ENCODE measurements at regions not wholly inside any gene's neighbourhood (a gene's known extent, or its start where the extent isn't known, plus 50 kb on each side); places are given as distances from the start of the nearest gene placed in this dataset.
"Not testable (repeated sequence)": the region's sequence is repeated elsewhere in the genome, so short reads cannot be mapped to it uniquely, and the experiment has no call there.

DNA sequence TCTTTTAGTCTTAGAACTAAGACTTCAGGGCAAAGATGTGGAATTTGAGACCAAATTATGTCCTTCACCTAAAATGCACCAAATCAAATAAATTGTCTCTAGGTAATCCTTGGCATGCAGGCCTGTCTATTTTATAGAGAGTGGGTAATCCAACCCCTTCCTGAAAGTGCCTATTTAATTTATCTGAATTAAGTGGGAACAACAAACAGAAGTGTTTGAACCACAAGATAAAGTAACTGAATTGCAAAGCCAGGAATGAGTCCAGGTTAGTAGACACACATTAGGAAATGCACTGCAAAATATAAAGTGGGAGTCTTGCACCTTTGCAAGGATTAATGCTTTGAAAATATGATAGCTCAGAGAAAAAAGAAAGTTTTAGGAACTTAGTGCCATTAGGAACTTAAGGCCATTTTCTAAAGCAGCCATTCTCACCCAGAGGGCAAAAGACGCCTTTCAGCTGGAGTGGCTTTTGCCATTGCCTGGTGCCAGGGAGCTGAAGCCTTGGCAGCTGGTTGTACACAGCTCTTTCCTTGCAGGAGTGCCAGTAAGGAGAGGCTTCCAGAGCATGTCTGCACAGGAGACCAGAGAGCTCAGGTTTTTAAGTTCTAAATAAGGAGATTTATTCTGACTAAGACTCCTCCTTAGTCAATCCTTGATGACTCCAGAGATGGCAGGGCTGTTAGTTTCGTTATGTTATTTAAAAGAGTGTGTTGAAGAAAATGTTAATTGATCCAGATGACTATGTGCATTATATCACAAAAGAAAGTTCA lies 151.7 kb upstream of the ELL2 start:
- Mint-ChIP-seq H3K4me1 (no peaks in the 10 kb centered on the region), H3K27ac (no peak overlapping the region), H3K4me3 (no peak overlapping the region), H3K36me3 (no peaks in the 10 kb centered on the region), H3K9me3 (no peaks in the 10 kb centered on the region), H3K27me3 (peaks cover 0 to 3% of the 10 kb centered on the region in 2 donors)
- DNase-seq (no peak), ATAC-seq (replicated peaks) (no peak)

DNA sequence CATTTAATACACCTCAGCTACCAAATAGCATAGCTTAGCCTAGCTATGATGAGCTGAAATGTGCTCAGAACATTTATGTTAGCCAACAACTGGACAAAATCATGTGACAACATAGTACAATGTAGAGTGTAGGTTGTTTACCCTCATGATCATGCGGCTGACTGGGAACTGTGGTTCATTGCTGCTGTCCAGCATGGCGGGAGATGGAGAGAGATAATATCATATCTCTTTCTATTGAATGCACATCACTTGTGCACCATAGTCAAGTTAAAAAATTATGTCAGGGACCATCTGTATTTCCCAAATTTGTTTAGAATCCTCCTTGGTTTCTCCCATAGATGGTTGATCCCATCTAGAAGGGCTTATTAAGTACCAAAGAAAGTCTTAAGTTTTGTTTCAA lies 151.1 kb upstream of the ELL2 start:
- no peak for DNase-seq
- no peak overlapping the region for H3K4me3 Mint-ChIP-seq
- no peak for ATAC-seq (replicated peaks)

DNA sequence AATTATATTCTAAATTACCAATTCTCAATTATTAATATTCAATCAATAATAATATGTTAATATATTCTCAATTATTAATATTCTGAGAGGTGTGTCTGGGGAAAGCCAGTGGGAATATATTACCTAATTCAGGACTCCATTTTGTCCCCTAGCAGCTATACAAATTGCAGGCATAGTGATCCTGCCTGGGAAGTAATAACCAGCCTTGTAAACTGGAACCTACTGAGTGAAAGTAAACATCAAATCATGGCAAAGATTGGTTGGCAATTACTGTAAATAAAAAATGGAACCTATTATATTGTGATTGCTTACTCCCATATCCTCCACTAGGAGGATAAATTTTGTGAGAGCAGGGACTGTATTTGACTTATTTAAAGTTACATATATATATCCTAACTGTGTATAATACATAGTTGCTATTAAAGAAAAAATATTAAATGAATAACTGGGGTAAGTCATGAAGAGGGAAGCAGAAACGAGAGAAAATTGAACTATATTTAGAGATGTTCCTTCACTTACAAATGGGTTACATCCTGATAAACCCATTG lies 150.5 kb upstream of the ELL2 start:
- Mint-ChIP-seq H3K27me3 (peaks cover 0 to 3% of the 10 kb centered on the region in 2 donors), H3K9me3 (no peaks in the 10 kb centered on the region), H3K36me3 (no peaks in the 10 kb centered on the region), H3K4me3 (no peak overlapping the region), H3K27ac (no peak overlapping the region), H3K4me1 (no peaks in the 10 kb centered on the region)
- DNase-seq (no peak), ATAC-seq (replicated peaks) (no peak)

More for the DNA sequence above, 151.1 kb upstream of the ELL2 start:
- H3K4me1 Mint-ChIP-seq = no peaks in the 10 kb centered on the region
- H3K27ac Mint-ChIP-seq = no peak overlapping the region
- H3K27me3 Mint-ChIP-seq = peaks cover 0 to 3% of the 10 kb centered on the region in 2 donors
- H3K36me3 Mint-ChIP-seq = no peaks in the 10 kb centered on the region
- no peaks in the 10 kb centered on the region for H3K9me3 Mint-ChIP-seq

DNA sequence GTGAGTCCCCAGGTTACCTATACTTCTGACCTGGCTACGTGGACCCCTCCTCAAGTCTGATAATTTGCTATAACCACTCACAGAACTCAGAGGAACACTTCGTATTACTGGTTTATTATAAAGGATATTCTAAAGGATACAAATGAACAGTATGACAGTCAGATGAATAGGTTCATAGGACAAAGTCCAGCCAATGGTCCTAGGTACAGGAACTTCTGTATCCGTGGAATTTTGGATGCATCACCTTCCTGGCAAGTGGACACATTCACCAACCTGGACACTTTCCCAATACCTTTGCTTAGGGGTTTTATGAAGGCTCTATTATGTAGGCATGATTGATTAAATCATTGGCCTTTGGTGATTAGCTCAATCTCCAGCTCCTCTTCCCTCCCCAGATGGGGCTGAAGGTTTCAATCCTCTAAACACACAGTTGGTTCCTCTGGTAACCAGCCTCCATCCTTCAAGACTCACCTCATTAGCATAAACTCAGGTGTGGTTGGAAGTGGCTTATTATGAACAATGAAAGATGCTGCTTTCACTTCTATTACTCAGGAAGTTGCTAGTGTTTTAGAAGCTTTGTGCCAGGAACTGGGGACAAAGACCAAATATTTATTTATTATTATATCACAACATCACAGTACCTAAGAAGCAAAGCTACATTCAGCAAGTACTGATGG lies 149.6 kb upstream of the ELL2 start:
- no peaks in the 10 kb centered on the region for H3K36me3 Mint-ChIP-seq
- no peak for ATAC-seq (replicated peaks)
- DNase-seq = no peak
- no peaks in the 10 kb centered on the region for H3K4me1 Mint-ChIP-seq
- no peak overlapping the region for H3K27ac Mint-ChIP-seq
- no peak overlapping the region for H3K4me3 Mint-ChIP-seq
- peaks cover 0 to 3% of the 10 kb centered on the region in 2 donors for H3K27me3 Mint-ChIP-seq
- H3K9me3 Mint-ChIP-seq = no peaks in the 10 kb centered on the region

DNA sequence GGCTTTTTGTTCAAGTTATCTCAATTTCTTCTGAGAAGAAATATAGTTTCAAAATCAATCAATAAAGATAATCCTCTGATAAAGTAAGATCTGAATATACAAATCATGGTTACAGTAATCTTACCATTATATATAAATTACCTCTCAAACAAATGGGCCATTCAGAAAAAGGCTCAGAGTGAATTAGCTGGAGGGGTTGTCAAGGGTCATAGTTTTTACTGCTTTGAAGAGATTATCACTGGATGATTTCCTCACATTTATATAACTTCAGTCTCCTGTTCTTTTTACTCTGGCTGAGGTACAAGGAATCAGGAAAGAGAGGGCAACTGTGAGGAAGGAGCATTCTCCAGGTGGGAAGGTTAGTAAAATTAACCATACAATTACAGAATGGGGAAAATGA lies 148.6 kb upstream of the ELL2 start:
- Mint-ChIP-seq H3K36me3 (no peaks in the 10 kb centered on the region), H3K4me1 (no peaks in the 10 kb centered on the region), H3K27me3 (peaks cover 3 to 5% of the 10 kb centered on the region in 2 donors), H3K4me3 (no peak overlapping the region), H3K9me3 (peaks cover 4 to 6% of the 10 kb centered on the region in 2 donors), H3K27ac (no peak overlapping the region)
- ATAC-seq (replicated peaks) (no peak), DNase-seq (no peak)

DNA sequence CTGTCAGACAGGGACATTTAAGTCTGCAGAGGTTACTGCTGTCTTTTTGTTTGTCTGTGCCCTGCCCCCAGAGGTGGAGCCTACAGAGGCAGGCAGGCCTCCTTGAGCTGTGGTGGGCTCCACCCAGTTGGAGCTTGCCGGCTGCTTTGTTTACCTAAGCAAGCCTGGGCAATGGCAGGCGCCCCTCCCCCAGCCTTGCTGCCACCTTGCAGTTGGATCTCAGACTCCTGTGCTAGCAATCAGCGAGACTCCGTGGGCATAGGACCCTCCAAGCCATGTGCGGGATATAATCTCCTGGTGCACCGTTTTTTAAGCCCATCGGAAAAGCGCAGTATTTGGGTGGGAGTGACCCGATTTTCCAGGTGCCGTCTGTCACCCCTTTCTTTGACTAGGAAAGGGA lies 147.0 kb upstream of the ELL2 start:
- not testable (repeated sequence) for H3K4me3 Mint-ChIP-seq; ATAC-seq (replicated peaks); DNase-seq; H3K36me3 Mint-ChIP-seq; H3K27ac Mint-ChIP-seq; H3K27me3 Mint-ChIP-seq; H3K4me1 Mint-ChIP-seq; H3K9me3 Mint-ChIP-seq

DNA sequence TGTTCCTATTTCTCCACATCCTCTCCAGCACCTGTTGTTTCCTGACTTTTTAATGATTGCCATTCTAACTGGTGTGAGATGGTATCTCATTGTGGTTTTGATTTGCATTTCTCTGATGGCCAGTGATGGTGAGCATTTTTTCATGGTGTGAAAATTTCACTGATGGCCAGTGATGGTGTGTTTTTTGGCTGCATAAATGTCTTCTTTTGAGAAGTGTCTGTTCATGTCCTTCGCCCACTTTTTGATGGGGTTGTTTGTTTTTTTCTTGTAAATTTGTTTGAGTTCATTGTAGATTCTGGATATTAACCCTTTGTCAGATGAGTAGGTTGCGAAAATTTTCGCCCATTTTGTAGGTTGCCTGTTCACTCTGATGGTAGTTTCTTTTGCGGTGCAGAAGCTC lies 142.2 kb upstream of the ELL2 start:
- H3K4me1 Mint-ChIP-seq; H3K9me3 Mint-ChIP-seq; ATAC-seq (replicated peaks): not testable (repeated sequence)

DNA sequence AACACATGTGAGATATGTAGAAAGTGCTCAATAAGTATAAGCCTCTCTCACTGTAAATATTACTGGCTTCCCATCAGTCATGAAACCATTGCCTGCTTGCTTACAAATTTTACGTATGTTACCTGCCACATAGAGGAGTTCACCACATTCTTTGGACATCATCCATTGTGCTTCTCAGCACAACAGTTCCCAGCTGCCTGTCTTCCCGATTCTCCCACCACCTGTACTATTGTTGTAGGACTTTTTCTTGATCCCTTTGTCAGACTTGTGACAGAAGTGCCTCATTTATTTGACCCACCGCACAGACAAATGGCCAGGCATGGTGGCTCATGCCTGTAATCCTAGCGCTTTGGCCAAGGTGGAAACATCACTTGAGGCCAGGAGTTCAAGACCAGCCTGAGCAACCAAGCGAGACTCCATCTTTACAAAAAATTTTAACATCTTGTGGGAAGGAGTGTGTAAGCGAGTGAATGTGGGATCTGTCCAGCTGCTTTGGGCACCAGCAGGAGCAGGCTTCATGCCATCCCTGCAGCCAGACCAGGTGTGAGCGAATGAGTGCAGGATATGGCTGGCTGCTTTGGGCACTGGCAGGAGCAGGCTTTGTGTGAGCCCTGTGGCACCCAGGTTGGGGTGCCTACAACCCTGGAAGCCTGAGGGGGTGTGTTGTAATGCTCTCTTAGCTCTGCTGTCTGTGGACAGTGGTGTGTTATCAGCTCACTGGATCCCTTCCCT lies 139.9 kb upstream of the ELL2 start:
- peaks cover 0 to 5% of the 10 kb centered on the region in 2 donors for H3K27me3 Mint-ChIP-seq
- H3K36me3 Mint-ChIP-seq = no peaks in the 10 kb centered on the region
- no peak overlapping the region for H3K27ac Mint-ChIP-seq
- H3K4me1 Mint-ChIP-seq = no peaks in the 10 kb centered on the region
- ATAC-seq (replicated peaks) (no peak), DNase-seq (no peak)
- H3K4me3 Mint-ChIP-seq = no peak overlapping the region
- H3K9me3 Mint-ChIP-seq = peaks cover 4 to 15% of the 10 kb centered on the region in 2 donors

More for the DNA sequence above, 142.2 kb upstream of the ELL2 start:
- H3K4me3 Mint-ChIP-seq, DNase-seq, H3K27ac Mint-ChIP-seq, H3K36me3 Mint-ChIP-seq, H3K27me3 Mint-ChIP-seq: not testable (repeated sequence)

DNA sequence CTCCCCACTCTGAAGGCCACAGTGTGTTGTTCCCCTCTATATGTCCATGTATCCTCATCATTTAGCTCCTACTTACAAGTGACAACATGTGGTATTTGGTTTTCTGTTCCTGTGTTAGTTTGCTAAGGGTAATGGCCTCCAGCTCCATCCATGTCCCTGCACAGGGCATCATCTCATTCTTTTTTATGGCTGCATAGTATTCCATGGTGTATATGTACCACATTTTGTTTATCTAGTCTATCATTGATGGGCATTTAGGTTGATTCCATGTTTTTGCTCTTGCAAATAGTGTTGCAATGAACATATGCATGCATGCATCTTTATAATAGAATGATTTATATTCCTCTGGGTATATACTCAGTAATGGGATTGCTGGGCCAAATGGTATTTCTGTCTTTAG lies 135.8 kb upstream of the ELL2 start:
- not testable (repeated sequence) for H3K27me3 Mint-ChIP-seq; H3K4me3 Mint-ChIP-seq; H3K4me1 Mint-ChIP-seq; H3K9me3 Mint-ChIP-seq; DNase-seq; ATAC-seq (replicated peaks); H3K36me3 Mint-ChIP-seq; H3K27ac Mint-ChIP-seq

DNA sequence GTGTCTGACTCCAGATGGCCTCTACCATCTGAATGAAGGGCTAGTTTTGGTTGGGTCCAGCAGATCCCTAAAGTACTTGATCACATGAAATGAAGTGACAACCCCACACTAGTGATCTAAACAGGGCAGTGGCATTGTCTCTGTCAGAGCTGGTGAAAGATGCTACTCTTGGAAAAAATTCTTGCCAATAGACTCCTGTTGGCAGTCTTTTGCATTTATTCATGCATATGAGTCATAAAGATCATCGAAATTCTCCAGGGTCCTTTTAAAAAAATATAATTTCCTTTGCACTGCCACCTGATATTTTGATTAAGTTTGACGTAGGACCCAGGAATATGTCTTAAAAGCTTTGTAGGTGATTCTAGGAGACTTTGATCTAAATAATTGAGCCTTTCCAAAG lies 135.1 kb upstream of the ELL2 start:
- H3K36me3 Mint-ChIP-seq = no peaks in the 10 kb centered on the region
- H3K27me3 Mint-ChIP-seq = no peaks in the 10 kb centered on the region
- no peak for ATAC-seq (replicated peaks)
- no peak overlapping the region for H3K27ac Mint-ChIP-seq
- peaks cover 0 to 10% of the 10 kb centered on the region in 2 donors for H3K9me3 Mint-ChIP-seq
- no peak for DNase-seq
- H3K4me1 Mint-ChIP-seq = no peaks in the 10 kb centered on the region
- H3K4me3 Mint-ChIP-seq = no peak overlapping the region

DNA sequence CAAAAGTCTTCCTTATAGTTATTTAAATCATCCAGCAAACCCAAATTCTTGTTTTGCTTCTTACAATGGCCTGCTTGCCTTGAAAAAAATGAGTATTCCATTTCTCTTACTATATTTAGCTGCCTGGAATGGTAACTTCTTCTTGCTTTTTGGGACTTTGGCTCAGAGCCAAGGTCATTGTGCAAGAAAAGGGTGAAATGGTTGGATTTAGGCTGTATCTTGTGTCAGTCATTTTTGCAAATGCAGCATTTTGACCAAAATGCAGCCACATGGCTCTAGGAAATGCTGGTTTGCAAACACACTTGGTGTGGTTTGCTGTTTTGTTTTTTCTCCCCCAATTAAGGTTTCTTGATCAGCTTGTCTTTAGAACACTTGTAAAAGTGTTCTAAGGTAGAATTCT lies 133.3 kb upstream of the ELL2 start:
- no peak overlapping the region for H3K4me3 Mint-ChIP-seq
- no peak for ATAC-seq (replicated peaks)
- no peaks in the 10 kb centered on the region for H3K36me3 Mint-ChIP-seq
- H3K27me3 Mint-ChIP-seq = no peaks in the 10 kb centered on the region
- no peak for DNase-seq
- H3K4me1 Mint-ChIP-seq = peaks cover 4 to 7% of the 10 kb centered on the region in 2 donors
- H3K27ac Mint-ChIP-seq = no peak overlapping the region
- peaks cover 0 to 10% of the 10 kb centered on the region in 2 donors for H3K9me3 Mint-ChIP-seq

DNA sequence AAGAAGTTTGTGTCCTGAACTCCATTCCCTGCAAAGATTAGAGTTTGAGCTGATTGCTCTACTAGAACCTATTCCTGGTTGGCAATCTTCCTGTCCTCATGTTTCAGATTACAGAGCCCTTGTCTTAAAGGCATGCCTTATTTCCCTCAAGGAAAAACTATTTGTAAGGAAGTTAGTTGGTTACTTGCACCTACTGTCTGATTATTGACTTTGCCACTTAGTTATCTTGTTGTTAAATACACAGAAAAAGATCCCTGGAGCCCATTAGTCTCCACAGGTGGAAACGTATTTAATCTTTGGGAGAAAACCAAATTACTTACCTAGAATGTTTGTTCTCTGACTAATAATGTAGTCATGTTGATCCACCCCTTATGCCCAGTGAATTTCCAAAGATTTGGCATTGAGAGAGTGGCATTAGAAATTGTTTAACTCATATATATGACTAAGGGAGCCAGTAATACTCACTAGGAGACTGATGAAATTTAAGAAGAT lies 132.3 kb upstream of the ELL2 start:
- H3K36me3 Mint-ChIP-seq = no peaks in the 10 kb centered on the region
- peaks cover 4 to 7% of the 10 kb centered on the region in 2 donors for H3K4me1 Mint-ChIP-seq
- peaks cover 0 to 8% of the 10 kb centered on the region in 2 donors for H3K9me3 Mint-ChIP-seq
- ATAC-seq (replicated peaks) = no peak
- no peaks in the 10 kb centered on the region for H3K27me3 Mint-ChIP-seq
- no peak overlapping the region for H3K27ac Mint-ChIP-seq
- DNase-seq = no peak
- no peak overlapping the region for H3K4me3 Mint-ChIP-seq

DNA sequence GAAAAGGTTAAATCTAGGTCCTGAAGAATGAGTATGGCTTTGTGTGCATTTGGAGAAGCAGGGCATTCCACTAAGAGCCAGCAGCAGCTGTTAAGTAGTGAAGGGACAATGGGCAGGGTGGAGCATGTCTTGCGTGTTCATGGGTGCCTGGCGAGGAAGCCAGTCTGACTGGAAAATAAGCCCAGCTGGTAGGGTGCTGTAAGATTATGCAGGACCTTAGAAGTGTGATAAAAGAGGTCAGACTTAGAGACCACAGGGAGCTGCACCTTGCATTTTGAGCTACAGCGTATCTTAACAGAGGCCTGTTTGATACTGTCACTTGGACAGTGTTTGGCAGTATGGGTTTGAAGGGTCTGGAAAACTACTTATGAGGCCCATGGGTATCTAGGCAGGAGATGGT lies 131.7 kb upstream of the ELL2 start:
- H3K27me3 Mint-ChIP-seq = no peaks in the 10 kb centered on the region
- no peak overlapping the region for H3K4me3 Mint-ChIP-seq
- peaks cover 0 to 4% of the 10 kb centered on the region in 2 donors for H3K9me3 Mint-ChIP-seq
- peaks cover 4 to 7% of the 10 kb centered on the region in 2 donors for H3K4me1 Mint-ChIP-seq
- DNase-seq (no peak), ATAC-seq (replicated peaks) (no peak)
- no peak overlapping the region for H3K27ac Mint-ChIP-seq
- H3K36me3 Mint-ChIP-seq = no peaks in the 10 kb centered on the region

DNA sequence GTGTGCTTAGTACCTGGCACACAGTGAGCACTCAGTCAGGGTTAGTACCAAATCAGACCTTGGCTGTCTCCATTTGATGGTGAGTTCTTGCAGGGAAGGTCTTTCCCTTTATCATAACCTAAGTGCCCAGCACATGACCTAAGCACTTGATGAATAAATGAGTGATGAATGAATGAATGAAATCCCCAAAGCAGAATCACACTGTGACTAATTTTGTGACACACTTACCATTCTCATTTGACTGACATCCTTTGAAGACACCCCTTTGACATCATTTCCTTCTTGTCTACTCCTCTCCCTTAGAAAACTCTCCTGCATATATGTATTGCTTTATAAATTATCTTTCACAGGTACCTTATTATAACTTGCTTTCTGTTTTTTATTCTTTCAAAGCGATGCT lies 130.2 kb upstream of the ELL2 start:
- Mint-ChIP-seq H3K4me1 (peaks cover 4 to 7% of the 10 kb centered on the region in 2 donors), H3K9me3 (no peaks in the 10 kb centered on the region), H3K36me3 (no peaks in the 10 kb centered on the region), H3K4me3 (no peak overlapping the region), H3K27me3 (no peaks in the 10 kb centered on the region), H3K27ac (no peak overlapping the region)
- ATAC-seq (replicated peaks) (no peak), DNase-seq (no peak)

Data from stimulated activated naive B cell treated with anti-CD40 and anti-IgM and Interleukin-4, amounts not matched to agents 10 μg/mL and 1 μg/mL and 100 μg/mL, for 72 hours (primary cell).